Brain microvascular endothelial cell (primary cell): ENCODE measurements at regions not wholly inside any gene's neighbourhood (a gene's known extent, or its start where the extent isn't known, plus 50 kb on each side); places are given as distances from the start of the nearest gene placed in this dataset.

Experiments
- DNase-seq: peaks from one replicate; pipeline ENCODE4 v3.0.0-alpha.2; 2020
- H3K27ac ChIP-seq: fragments of 250-450 bp; sonication (Bioruptor Pico); 2 replicates; pipeline ENCODE4 v1.5.1; 2020; ENCODE audit warnings: mild to moderate bottlenecking, moderate library complexity
- H3K27me3 ChIP-seq: fragments of 250-450 bp; sonication (Bioruptor Pico); replicated peaks from 2 replicates; pipeline ENCODE4 v1.5.1; 2020; ENCODE audit warnings: mild to moderate bottlenecking
- H3K36me3 ChIP-seq: fragments of 250-450 bp; sonication (Bioruptor Pico); replicated peaks from 2 replicates; pipeline ENCODE4 v1.5.1; 2020; ENCODE audit warnings: mild to moderate bottlenecking
- H3K4me3 ChIP-seq: 2 replicates; pipeline ENCODE4 v1.5.1; 2011; ENCODE audit warnings: low read depth, mild to moderate bottlenecking, control low read depth, low read length, moderate library complexity
- CTCF ChIP-seq: IDR thresholded peaks from 2 replicates; pipeline ENCODE4 v1.5.1; 2011; ENCODE audit warnings: low read depth, mild to moderate bottlenecking, moderate library complexity, low read length, control low read depth, inconsistent platforms; ENCODE audit errors: missing control alignments
- in situ Hi-C: cut with HindIII; loops from 2 replicates; pipeline ENCODE4 v1.10.0; 2017; ENCODE audit warnings: low sequenced_read_pairs, low pct_ligation_motif_present

GRCh38 chr3:193906849-193907410, 229.0 kb upstream of the HES1 start:
- Histone ChIP-seq H3K36me3 (no peaks in the 10 kb centered on the region), H3K4me3 (no peak overlapping the region), H3K27me3 (peaks cover 13% of the 10 kb centered on the region), H3K27ac (no peak overlapping the region)
- no peak for TF ChIP-seq CTCF
- in situ Hi-C loops: no loop called here
- no peak for DNase-seq

GRCh38 chr3:193908181-193908744, 227.7 kb upstream of the HES1 start:
- Histone ChIP-seq H3K27me3 (peaks cover 12% of the 10 kb centered on the region), H3K4me3 (no peak overlapping the region), H3K27ac (no peak overlapping the region), H3K36me3 (no peaks in the 10 kb centered on the region)
- in situ Hi-C loops: no loop called here
- TF ChIP-seq CTCF: no peak
- no peak for DNase-seq

- Histone ChIP-seq H3K27ac (no peak overlapping the region), H3K4me3 (no peak overlapping the region), H3K36me3 (no peaks in the 10 kb centered on the region), H3K27me3 (peaks cover 12% of the 10 kb centered on the region)
- in situ Hi-C loops: no loop called here
- no peak for TF ChIP-seq CTCF
- no peak for DNase-seq
Measured at GRCh38 chr3:193909387-193909786, 226.6 kb upstream of the HES1 start.

- H3K27ac ChIP-seq: no peak overlapping the region
- no peak for DNase-seq
- in situ Hi-C loops: no loop called here
- H3K4me3 ChIP-seq: no peak overlapping the region
- no peak for TF ChIP-seq CTCF
- peaks cover 15% of the 10 kb centered on the region for H3K27me3 ChIP-seq
- no peaks in the 10 kb centered on the region for H3K36me3 ChIP-seq
Measured at GRCh38 chr3:193910310-193910709, 225.6 kb upstream of the HES1 start.

GRCh38 chr3:193910886-193911738, 224.8 kb upstream of the HES1 start:
- Histone ChIP-seq H3K27ac (no peak overlapping the region), H3K36me3 (no peaks in the 10 kb centered on the region), H3K4me3 (no peak overlapping the region), H3K27me3 (peaks cover 22% of the 10 kb centered on the region)
- in situ Hi-C loops: no loop called here
- TF ChIP-seq CTCF: no peak
- no peak for DNase-seq
